ENCODE measurements at regions not wholly inside any gene's neighbourhood (a gene's known extent, or its start where the extent isn't known, plus 50 kb on each side); places are given as distances from the start of the nearest gene placed in this dataset.
"Not testable (repeated sequence)": the region's sequence is repeated elsewhere in the genome, so short reads cannot be mapped to it uniquely, and the experiment has no call there.

DNA sequence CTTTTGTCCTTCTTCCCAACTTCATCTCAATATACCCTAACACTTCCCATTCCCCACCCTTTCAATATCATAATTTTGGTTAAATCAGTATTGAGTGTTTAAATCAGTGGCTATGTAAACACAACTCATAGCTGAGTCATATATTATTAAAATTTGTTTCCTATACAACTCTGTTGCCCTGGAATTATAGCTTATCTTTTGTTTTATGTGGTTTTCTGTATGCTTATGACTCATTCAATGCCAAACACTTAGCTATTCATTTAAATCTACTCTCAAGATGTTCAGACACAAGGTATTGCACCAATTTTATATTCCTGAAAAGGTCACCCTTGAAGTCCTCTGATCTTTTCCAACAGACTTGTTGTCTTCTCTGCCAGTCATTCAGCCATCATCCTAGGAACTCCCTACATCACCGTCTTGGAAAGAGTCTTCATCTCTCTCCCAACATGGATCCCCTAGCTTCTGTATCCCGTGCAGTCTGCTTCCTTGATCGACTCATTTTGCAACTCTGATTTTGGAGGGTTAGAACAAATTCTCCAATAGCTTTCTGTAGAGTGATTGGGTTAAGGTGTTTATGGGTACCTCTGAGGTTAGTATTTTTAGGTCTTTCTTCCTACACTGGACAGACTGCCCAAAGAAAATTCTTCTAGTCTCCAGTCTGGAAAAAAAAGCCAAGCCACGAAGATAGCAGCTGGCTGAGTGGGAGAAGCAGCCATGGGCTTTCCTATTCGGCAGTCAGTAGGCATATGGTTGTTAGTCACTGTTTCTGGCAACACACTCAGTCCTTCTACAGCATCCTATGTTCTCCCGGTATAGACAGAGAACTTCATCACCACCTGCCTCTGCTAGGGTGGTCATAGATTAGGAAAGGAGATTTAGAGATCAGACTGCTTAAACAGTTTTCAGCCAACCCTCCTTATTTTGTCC is 102.1 kb downstream of the CRPPA start:
- DNase-seq = no peak

GRCh38 chr7:16318463-16318862 is 102.9 kb downstream of the CRPPA start:
- no peak for DNase-seq

- no peak for DNase-seq
Measured at GRCh38 chr7:16317406-16317805, 103.9 kb downstream of the CRPPA start.

- DNase-seq = no peak
Measured at GRCh38 chr7:16315280-16315679, 106.1 kb downstream of the CRPPA start.

- no peak for DNase-seq
Measured at GRCh38 chr7:16309129-16309528, 112.2 kb downstream of the CRPPA start.

- DNase-seq = no peak
Measured at GRCh38 chr7:16301291-16301690, 120.0 kb downstream of the CRPPA start.

DNA sequence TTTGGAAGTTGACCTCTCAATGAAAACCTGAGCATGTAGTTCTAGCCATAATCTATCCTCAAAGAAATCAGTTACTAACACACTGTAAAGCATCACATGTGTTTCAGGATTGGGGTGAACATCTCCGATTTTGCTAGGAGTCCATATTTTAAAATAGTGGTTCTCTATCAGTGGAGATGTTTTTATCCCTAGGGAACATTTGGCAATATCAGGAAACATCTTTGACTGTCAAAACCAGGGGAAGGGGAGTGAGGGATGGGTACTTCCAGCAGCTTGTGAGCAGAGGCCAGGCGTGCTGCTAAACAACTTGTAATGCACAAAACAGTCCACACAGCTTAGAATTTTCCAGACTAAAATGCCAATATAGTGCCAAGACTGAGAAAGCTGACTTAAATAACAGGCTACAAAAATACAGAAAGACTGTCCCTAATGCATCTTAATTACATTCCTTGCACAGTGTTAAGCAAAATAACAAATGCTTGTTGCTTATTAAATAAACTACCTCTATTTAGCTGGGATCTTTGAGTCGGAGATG is 120.9 kb downstream of the CRPPA start:
- no peak for DNase-seq

DNA sequence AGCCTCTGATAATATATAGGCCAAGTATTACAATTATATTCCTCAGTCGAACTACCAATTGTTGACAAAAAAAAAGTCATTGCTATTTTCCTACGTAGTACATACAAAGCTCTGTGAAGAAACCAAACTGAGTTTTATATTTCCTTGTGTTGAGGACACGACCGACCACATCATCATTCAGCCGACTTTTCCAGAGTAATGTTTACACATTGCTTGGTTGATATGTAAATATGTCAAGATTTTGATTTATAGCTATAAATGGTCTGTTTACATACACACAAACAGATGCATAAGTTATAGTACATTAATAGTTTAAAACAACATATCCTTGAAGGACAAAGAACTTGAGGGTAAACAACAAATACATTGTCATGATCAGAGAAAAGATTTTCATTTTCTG is 121.5 kb downstream of the CRPPA start:
- no peak for DNase-seq

DNA sequence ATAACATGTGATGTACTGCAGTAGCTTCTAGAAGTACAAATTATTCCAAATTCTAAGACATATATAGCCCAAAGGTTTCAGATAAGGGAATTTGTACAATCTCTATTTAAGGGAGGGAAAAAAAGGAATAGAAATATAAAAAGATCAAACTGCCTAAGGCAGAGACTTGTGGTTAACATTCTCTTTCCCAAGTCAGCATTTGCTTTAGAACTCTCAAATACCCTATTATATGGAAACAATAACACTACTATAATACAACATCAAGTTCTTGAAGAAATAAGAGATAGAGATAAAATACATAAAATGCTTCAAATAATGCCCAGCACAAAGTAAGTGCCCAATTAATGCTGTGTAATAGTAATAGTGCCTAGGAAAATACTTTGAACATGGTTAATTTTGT is 123.1 kb downstream of the CRPPA start:
- no peak for DNase-seq

DNA sequence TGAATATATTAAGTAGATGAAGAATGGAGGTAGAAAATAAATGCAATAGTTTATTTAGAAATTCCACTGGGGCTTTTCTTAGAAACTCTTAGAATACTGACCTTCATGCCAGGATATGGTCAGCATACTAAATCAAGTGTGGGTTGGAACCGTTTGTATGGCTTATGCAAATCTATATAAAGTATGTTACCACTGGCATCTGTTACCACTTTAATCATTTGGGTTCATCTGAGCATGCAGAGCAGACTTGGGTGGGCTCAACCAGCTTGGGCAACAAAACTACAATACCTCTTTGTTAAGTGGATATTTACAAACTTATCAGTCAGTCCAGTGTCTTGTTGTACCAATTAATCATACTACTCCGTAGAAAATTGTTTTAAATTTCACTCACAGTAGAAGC is 125.8 kb downstream of the CRPPA start:
- DNase-seq = no peak

DNA sequence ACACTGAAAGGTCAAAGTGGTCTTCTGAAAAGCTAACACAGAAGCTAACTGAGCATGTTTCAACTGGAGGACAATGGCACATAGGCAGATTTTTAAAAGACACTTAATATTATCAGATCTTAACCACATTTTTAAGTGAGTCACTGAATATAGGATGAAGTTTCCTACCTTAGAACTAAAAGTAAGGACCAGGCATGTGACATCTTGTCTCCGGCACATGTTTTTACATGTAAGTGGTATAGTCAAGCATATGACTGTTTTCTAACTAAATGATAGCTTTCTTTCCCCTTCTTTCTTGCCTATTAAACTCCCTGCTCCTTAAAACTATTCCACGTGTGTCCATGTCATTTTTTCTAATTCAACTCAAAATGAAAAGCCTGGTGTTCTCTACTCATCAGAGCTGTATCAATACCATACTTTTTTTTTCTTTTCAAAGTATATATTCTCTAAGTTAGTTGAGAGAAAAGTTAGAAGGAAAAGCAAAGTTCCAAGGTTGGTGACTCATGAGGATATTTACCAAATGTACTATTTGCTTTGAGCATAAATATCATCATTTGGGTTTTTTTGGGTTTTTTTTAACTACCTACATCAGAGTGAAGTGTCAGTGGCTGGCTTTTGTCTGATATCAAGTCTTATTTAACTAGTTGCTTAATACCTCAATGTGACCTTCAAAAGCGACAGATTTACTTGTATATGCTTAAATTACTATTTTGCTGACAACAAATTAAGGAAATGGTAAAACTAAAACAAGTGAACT is 127.5 kb downstream of the CRPPA start:
- DNase-seq = no peak

- DNase-seq = no peak
Measured at GRCh38 chr7:16284581-16284980, 136.8 kb downstream of the CRPPA start.

- DNase-seq = no peak
Measured at GRCh38 chr7:16278167-16278787, 143.1 kb downstream of the CRPPA start.

DNA sequence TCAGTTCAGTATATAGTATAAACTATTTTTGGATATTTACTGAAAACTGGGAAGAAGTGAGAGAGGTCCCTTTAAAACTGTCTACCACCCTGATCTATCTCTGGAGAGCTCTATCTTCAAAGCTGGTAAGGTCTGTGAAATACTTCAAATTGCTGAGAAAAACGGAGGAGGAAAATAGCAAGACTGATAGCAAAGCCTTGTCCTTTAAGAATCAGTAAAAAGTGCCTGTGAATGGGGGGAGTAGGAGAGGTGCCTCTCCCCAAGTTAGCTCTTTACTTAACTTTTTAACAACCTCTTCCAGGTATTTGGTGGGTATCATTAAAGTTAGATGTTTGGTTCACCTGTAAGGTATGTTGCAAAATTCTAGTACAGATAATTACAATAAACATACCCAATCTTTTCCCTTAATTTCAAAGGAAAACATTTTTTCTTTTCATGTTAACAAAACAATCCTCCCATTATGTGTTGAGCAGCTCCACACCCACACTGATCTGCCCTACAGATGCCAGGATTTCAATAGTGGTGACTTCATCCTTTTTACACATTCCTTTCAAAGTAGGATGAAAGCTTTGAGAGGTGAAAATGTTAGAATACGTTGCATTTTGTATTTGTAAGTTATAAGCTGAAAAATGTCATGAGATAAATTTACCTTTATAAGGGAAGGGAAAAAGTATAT is 149.2 kb downstream of the CRPPA start:
- DNase-seq = no peak

DNA sequence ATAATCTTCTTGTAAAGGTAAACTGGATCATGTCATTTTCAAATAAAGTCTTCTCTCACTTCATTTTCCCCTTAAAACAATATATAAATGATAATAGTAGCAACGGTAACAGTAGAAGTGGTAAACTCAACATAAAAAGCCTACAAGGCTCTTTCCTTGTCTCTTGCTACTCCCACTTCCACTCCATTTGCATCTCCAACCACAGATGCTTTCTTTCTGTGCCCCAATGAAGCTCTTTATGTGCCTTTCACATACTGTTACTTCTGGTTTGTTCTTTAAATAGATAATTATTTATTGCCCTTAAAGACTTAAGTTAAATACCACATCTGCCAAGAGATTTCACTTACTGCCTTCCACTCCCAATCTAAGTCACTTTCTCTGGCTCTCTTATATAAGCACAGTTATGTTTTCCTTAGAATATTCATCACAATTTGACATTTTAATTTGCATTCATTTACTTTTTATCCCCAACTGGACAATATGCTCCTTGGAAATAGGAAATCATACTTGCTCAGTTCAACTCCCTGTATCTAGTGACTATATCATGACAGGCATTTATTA is 149.9 kb downstream of the CRPPA start:
- DNase-seq = no peak

- no peak for DNase-seq
Measured at GRCh38 chr7:16270844-16271243, 150.5 kb downstream of the CRPPA start.

- DNase-seq = no peak
Measured at GRCh38 chr7:16268821-16269768, 152.2 kb downstream of the CRPPA start.

- no peak for DNase-seq
Measured at GRCh38 chr7:16267953-16268820, 153.2 kb downstream of the CRPPA start.

- no peak for DNase-seq
Measured at GRCh38 chr7:16266877-16267276, 154.5 kb downstream of the CRPPA start.

DNA sequence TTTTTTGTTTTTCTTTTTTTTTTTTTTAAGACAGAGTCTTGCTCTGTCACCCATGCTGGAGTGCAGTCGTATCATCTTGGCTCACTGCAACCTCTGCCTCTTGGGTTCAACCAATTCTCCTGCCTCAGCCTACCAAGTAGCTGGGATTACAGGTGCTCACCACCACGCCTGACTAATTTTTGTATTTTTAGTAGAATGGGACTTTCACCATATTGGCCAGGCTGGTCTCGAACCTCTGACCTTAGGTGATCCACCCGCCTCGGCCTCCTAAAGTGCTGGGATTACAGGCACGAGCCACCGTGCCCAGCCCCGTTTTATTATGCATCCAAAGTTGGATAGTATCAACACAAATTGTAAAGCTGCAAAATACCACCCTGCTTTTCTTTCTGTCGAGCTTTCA is 154.9 kb downstream of the CRPPA start:
- DNase-seq = not testable (repeated sequence)
